ENCODE measurements at regions not wholly inside any gene's neighbourhood (a gene's known extent, or its start where the extent isn't known, plus 50 kb on each side); places are given as distances from the start of the nearest gene placed in this dataset.

DNA sequence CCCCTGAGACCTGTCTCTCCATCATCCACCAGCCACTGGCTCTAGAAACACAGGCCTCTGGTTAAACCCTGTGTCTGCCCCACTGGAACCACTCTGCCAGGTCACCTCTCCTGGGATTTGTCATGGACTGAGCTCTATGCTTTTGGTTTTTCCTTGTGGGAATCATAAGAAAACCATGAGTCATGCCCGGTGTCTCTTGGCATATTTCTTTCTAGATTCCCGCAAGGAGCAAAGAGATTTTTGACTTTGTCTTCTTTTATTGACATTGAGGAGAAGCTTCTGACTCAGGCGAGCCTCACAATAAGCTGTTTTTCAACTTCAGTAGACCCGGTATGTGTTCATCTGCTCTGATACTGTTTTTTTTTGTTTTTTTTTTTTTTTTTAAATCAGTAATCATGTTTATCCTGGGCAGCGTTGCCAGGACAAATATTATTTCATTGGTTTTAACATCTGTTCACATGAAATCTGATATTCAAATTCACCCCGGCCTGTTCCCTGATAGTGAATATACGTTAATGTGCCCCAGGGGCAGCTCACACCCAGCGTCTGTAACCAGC lies 207.1 kb downstream of the ACKR3 start:
- intact Hi-C loops (cut with micrococcal nuclease) (no loop called here), in situ Hi-C loops (cut with MboI) (no loop called here)
- Histone ChIP-seq H3K9me1 (ENCODE audit: control insufficient read depth, insufficient read depth, low read length) (no peaks in the 10 kb centered on the region), H3K27me3 (ENCODE audit: control insufficient read depth in 2 of 2, insufficient read depth in 2 of 2, low read length in 2 of 2) (peaks cover 0 to 27% of the 10 kb centered on the region in 2 experiments; a peak in 3 of 5 replicates), H3K36me3 (ENCODE audit: control insufficient read depth, insufficient read depth, low read length) (no peaks in the 10 kb centered on the region), H3K4me1 (replicated peaks in 1 of 2; ENCODE audit: control insufficient read depth in 2 of 2, insufficient read depth in 2 of 2, low read length in 2 of 2) (no peaks in the 10 kb centered on the region), H4K20me1 (replicated peaks; ENCODE audit: control insufficient read depth, insufficient read depth, low read length) (no peaks in the 10 kb centered on the region), H3K4me2 (ENCODE audit: insufficient read depth, low read length) (no peak overlapping the region), H3K79me2 (ENCODE audit: control insufficient read depth, insufficient read depth, low read length) (no peaks in the 10 kb centered on the region), H3K9ac (ENCODE audit: insufficient read depth in 1 of 2, low read depth in 2 of 2, low read length in 2 of 2) (no peak overlapping the region), H3K27ac (ENCODE audit: extremely low read depth, low read depth, low read length) (no peak overlapping the region), H3K4me3 (no peak overlapping the region), H3K9me3 (replicated peaks; ENCODE audit: control insufficient read depth, insufficient read depth, low read depth, low read length) (no peaks in the 10 kb centered on the region), H2AFZ (ENCODE audit: low read depth, low read length) (no peak overlapping the region)
- FAIRE-seq (no peak), ATAC-seq (no peak), DNase-seq (ENCODE audit: extremely low read depth in 1 of 4, low spot score in 3 of 4) (no peak)
- CTCF ChIA-PET (ENCODE audit: low intra/inter-chr PET ratio), result no interaction called here
- POLR2A ChIA-PET, result interaction anchor here (0.7 kb wide), 1 partner anchor 246 kb away, joined by 3 read pairs; no protein-coding TSS in a partner anchor
- 0% methylated on average over 8 of the region's 8 CpGs for WGBS (ENCODE audit: insufficient coverage, low coverage, missing lambda C conversion rate)
- no TSS peak for BruUV-seq (replicated peaks)
- TF ChIP-seq IRF2 (CRISPR knock-in tag; IDR thresholded peaks at IDR 0.05) (no peak), ZNF584 (CRISPR knock-in tag; IDR thresholded peaks at IDR 0.05; ENCODE audit: low read depth) (no peak), ZNF133 (CRISPR knock-in tag; IDR thresholded peaks at IDR 0.05) (no peak), MIER1 (IDR thresholded peaks at IDR 0.05; ENCODE audit: low read depth) (no peak), PRPF4 (IDR thresholded peaks at IDR 0.05; ENCODE audit: insufficient read depth, low read depth, low read length, poor library complexity, severe bottlenecking) (no peak), STAT5A (IDR thresholded peaks at IDR 0.05; ENCODE audit: borderline replicate concordance, low read length) (no peak), MEF2D (tag; conservative IDR thresholded peaks at IDR 0.05; ENCODE audit: low read depth) (no peak), EWSR1 (IDR thresholded peaks at IDR 0.05; ENCODE audit: borderline replicate concordance, low read depth, partially characterized antibody) (no peak), SMAD2 (IDR thresholded peaks at IDR 0.05; ENCODE audit: low read depth, low read length) (no peak), ZNF57 (CRISPR knock-in tag; IDR thresholded peaks at IDR 0.05) (no peak), GATA2 (CRISPR knock-in tag; IDR thresholded peaks at IDR 0.05) (no peak)
- TF ChIP-seq, protein P1, sequence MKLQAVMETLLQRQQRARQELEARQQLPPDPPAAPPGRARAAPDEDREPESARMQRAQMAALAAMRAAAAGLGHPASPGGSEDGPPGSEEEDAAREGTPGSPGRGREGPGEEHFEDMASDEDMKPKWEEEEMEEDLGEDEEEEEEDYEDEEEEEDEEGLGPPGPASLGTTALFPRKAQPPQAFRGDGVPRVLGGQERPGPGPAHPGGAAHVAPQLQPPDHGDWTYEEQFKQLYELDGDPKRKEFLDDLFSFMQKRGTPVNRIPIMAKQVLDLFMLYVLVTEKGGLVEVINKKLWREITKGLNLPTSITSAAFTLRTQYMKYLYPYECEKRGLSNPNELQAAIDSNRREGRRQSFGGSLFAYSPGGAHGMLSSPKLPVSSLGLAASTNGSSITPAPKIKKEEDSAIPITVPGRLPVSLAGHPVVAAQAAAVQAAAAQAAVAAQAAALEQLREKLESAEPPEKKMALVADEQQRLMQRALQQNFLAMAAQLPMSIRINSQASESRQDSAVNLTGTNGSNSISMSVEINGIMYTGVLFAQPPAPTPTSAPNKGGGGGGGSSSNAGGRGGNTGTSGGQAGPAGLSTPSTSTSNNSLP (IDR thresholded peaks at IDR 0.05; ENCODE audit: borderline replicate concordance, low read depth, low read length), result no peak
- TF ChIP-seq, protein P2, sequence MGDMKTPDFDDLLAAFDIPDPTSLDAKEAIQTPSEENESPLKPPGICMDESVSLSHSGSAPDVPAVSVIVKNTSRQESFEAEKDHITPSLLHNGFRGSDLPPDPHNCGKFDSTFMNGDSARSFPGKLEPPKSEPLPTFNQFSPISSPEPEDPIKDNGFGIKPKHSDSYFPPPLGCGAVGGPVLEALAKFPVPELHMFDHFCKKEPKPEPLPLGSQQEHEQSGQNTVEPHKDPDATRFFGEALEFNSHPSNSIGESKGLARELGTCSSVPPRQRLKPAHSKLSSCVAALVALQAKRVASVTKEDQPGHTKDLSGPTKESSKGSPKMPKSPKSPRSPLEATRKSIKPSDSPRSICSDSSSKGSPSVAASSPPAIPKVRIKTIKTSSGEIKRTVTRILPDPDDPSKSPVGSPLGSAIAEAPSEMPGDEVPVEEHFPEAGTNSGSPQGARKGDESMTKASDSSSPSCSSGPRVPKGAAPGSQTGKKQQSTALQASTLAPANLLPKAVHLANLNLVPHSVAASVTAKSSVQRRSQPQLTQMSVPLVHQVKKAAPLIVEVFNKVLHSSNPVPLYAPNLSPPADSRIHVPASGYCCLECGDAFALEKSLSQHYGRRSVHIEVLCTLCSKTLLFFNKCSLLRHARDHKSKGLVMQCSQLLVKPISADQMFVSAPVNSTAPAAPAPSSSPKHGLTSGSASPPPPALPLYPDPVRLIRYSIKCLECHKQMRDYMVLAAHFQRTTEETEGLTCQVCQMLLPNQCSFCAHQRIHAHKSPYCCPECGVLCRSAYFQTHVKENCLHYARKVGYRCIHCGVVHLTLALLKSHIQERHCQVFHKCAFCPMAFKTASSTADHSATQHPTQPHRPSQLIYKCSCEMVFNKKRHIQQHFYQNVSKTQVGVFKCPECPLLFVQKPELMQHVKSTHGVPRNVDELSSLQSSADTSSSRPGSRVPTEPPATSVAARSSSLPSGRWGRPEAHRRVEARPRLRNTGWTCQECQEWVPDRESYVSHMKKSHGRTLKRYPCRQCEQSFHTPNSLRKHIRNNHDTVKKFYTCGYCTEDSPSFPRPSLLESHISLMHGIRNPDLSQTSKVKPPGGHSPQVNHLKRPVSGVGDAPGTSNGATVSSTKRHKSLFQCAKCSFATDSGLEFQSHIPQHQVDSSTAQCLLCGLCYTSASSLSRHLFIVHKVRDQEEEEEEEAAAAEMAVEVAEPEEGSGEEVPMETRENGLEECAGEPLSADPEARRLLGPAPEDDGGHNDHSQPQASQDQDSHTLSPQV (IDR thresholded peaks at IDR 0.05), result no peak
- TF ChIP-seq, protein P3, sequence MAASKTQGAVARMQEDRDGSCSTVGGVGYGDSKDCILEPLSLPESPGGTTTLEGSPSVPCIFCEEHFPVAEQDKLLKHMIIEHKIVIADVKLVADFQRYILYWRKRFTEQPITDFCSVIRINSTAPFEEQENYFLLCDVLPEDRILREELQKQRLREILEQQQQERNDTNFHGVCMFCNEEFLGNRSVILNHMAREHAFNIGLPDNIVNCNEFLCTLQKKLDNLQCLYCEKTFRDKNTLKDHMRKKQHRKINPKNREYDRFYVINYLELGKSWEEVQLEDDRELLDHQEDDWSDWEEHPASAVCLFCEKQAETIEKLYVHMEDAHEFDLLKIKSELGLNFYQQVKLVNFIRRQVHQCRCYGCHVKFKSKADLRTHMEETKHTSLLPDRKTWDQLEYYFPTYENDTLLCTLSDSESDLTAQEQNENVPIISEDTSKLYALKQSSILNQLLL (CRISPR knock-in tag; IDR thresholded peaks at IDR 0.05; ENCODE audit: borderline replicate concordance), result no peak

Data from K562 (cell line).